G401.6 (cell line): ENCODE measurements at regions not wholly inside any gene's neighbourhood (a gene's known extent, or its start where the extent isn't known, plus 50 kb on each side); places are given as distances from the start of the nearest gene placed in this dataset.
"Not testable (repeated sequence)": the region's sequence is repeated elsewhere in the genome, so short reads cannot be mapped to it uniquely, and the experiment has no call there.

ENCODE experiments used
- FAIRE-seq: peaks from 2 replicates; lab custom pipeline; 2012; peaks lifted over from hg19 to GRCh38; lab: Jason Lieb, UNC

GRCh38 chr5:167912941-167913665, 378.3 kb upstream of the WWC1 start:
- FAIRE-seq = no peak

GRCh38 chr5:167915237-167915636, 376.2 kb upstream of the WWC1 start:
- no peak for FAIRE-seq

- peak; percentile 98 for FAIRE-seq
Observed at GRCh38 chr5:167916261-167916691, 375.2 kb upstream of the WWC1 start.

- FAIRE-seq = no peak
Observed at GRCh38 chr5:167916706-167917105, 374.7 kb upstream of the WWC1 start.

GRCh38 chr5:167918184-167918812, 373.1 kb upstream of the WWC1 start:
- peak; percentile 11 for FAIRE-seq

- no peak for FAIRE-seq
Observed at GRCh38 chr5:167918813-167919483, 372.5 kb upstream of the WWC1 start.

GRCh38 chr5:167920589-167920988, 370.9 kb upstream of the WWC1 start:
- FAIRE-seq = no peak

GRCh38 chr5:167921796-167922195, 369.6 kb upstream of the WWC1 start:
- no peak for FAIRE-seq

GRCh38 chr5:167923396-167923795, 368.0 kb upstream of the WWC1 start:
- no peak for FAIRE-seq

GRCh38 chr5:167929841-167930240, 361.6 kb upstream of the WWC1 start:
- FAIRE-seq = no peak

GRCh38 chr5:167934551-167934971, 356.9 kb upstream of the WWC1 start:
- no peak for FAIRE-seq

GRCh38 chr5:167936022-167936421, 355.4 kb upstream of the WWC1 start:
- peak; percentile 47 for FAIRE-seq

GRCh38 chr5:167936944-167937634, 354.4 kb upstream of the WWC1 start:
- peak; percentile 66 for FAIRE-seq

- FAIRE-seq = no peak
Observed at GRCh38 chr5:167937635-167937998, 353.8 kb upstream of the WWC1 start.

GRCh38 chr5:167939686-167940085, 351.8 kb upstream of the WWC1 start:
- peak; percentile 55 for FAIRE-seq

GRCh38 chr5:167940911-167941310, 350.5 kb upstream of the WWC1 start:
- peak; percentile 34 for FAIRE-seq

GRCh38 chr5:167941556-167941955, 349.9 kb upstream of the WWC1 start:
- FAIRE-seq = not testable (repeated sequence)

- peak; percentile 67 for FAIRE-seq
Observed at GRCh38 chr5:167943343-167943742, 348.1 kb upstream of the WWC1 start.

- peak; percentile 3 for FAIRE-seq
Observed at GRCh38 chr5:167944121-167944852, 347.2 kb upstream of the WWC1 start.

- FAIRE-seq = peak; percentile 100
Observed at GRCh38 chr5:167945542-167946384, 345.7 kb upstream of the WWC1 start.

- no peak for FAIRE-seq
Observed at GRCh38 chr5:167947306-167947705, 344.1 kb upstream of the WWC1 start.
